CD4-positive, alpha-beta T cell treated with Interferon alpha-2 for 1 hour (primary cell): ENCODE measurements at regions not wholly inside any gene's neighbourhood (a gene's known extent, or its start where the extent isn't known, plus 50 kb on each side); places are given as distances from the start of the nearest gene placed in this dataset.
"Not testable (repeated sequence)": the region's sequence is repeated elsewhere in the genome, so short reads cannot be mapped to it uniquely, and the experiment has no call there.

Experiments used
- DNase-seq, 2 donors: peaks; one replicate each; pipeline ENCODE4 v3.0.0-alpha.2; 2020 to 2022

GRCh38 chr3:95319921-95320494, 1257.1 kb downstream of the NSUN3 start:
- DNase-seq: no peak

- DNase-seq: no peak
Observed at GRCh38 chr3:95327478-95327877, 1264.6 kb downstream of the NSUN3 start.

GRCh38 chr3:95333826-95334225, 1271.0 kb downstream of the NSUN3 start:
- DNase-seq: no peak

GRCh38 chr3:95334461-95334860, 1271.6 kb downstream of the NSUN3 start:
- DNase-seq: no peak

GRCh38 chr3:95335517-95335916, 1272.7 kb downstream of the NSUN3 start:
- no peak for DNase-seq

GRCh38 chr3:95338446-95338845, 1275.6 kb downstream of the NSUN3 start:
- DNase-seq: no peak

- DNase-seq: no peak
Observed at GRCh38 chr3:95341314-95341713, 1278.5 kb downstream of the NSUN3 start.

- no peak for DNase-seq
Observed at GRCh38 chr3:95343228-95343627, 1280.4 kb downstream of the NSUN3 start.

GRCh38 chr3:95343767-95344166, 1280.9 kb downstream of the NSUN3 start:
- no peak for DNase-seq

- DNase-seq: not testable (repeated sequence)
Observed at GRCh38 chr3:95347936-95348335, 1285.1 kb downstream of the NSUN3 start.

- no peak for DNase-seq
Observed at GRCh38 chr3:95348879-95349278, 1286.0 kb downstream of the NSUN3 start.

GRCh38 chr3:95350049-95350448, 1287.2 kb downstream of the NSUN3 start:
- no peak for DNase-seq

GRCh38 chr3:95351158-95351557, 1288.3 kb downstream of the NSUN3 start:
- no peak for DNase-seq

GRCh38 chr3:95352471-95352870, 1289.6 kb downstream of the NSUN3 start:
- DNase-seq: no peak

- DNase-seq: no peak
Observed at GRCh38 chr3:95354489-95354888, 1291.6 kb downstream of the NSUN3 start.

- DNase-seq: no peak
Observed at GRCh38 chr3:95356764-95357501, 1294.1 kb downstream of the NSUN3 start.

- DNase-seq: no peak
Observed at GRCh38 chr3:95387242-95388021, 1324.6 kb downstream of the NSUN3 start.

GRCh38 chr3:95389725-95390313, 1327.0 kb downstream of the NSUN3 start:
- DNase-seq: no peak

- DNase-seq: no peak
Observed at GRCh38 chr3:95394286-95394685, 1331.4 kb downstream of the NSUN3 start.

- DNase-seq: no peak
Observed at GRCh38 chr3:95399585-95399984, 1336.7 kb downstream of the NSUN3 start.

GRCh38 chr3:95401693-95402092, 1338.8 kb downstream of the NSUN3 start:
- DNase-seq: no peak

GRCh38 chr3:95407709-95408463, 1345.0 kb downstream of the NSUN3 start:
- DNase-seq: no peak

- no peak for DNase-seq
Observed at GRCh38 chr3:95408464-95408862, 1345.6 kb downstream of the NSUN3 start.
